ENCODE measurements at regions not wholly inside any gene's neighbourhood (a gene's known extent, or its start where the extent isn't known, plus 50 kb on each side); places are given as distances from the start of the nearest gene placed in this dataset.
"Not testable (repeated sequence)": the region's sequence is repeated elsewhere in the genome, so short reads cannot be mapped to it uniquely, and the experiment has no call there.

GRCh38 chr21:23111070-23111600 is 2112.9 kb downstream of the NCAM2 start:
- no peak for DNase-seq

- no peak for DNase-seq
Observed at GRCh38 chr21:23119491-23119890, 2121.3 kb downstream of the NCAM2 start.

- no peak for DNase-seq
Observed at GRCh38 chr21:23127973-23128372, 2129.8 kb downstream of the NCAM2 start.

GRCh38 chr21:23130308-23130707 is 2132.1 kb downstream of the NCAM2 start:
- DNase-seq = no peak

GRCh38 chr21:23131177-23131576 is 2133.0 kb downstream of the NCAM2 start:
- no peak for DNase-seq

- DNase-seq = no peak
Observed at GRCh38 chr21:23138797-23139196, 2140.6 kb downstream of the NCAM2 start.

GRCh38 chr21:23152130-23152529 is 2153.9 kb downstream of the NCAM2 start:
- DNase-seq = no peak

- not testable (repeated sequence) for DNase-seq
Observed at GRCh38 chr21:23153842-23154241, 2155.6 kb downstream of the NCAM2 start.

- no peak for DNase-seq
Observed at GRCh38 chr21:23155281-23155680, 2157.1 kb downstream of the NCAM2 start.

- DNase-seq = no peak
Observed at GRCh38 chr21:23160914-23161313, 2162.7 kb downstream of the NCAM2 start.

- no peak for DNase-seq
Observed at GRCh38 chr21:23162198-23162946, 2164.2 kb downstream of the NCAM2 start.

Data from hematopoietic multipotent progenitor cell treated with erythropoietin and hydrocortisone succinate and interleukin-3 and kit ligand, for 8 days (in vitro differentiated cells).